Stimulated activated naive CD8-positive, alpha-beta T cell treated with anti-CD3 and anti-CD28 coated beads, Interleukin-15, amount 100 ng/mL, for 72 hours (primary cell): ENCODE measurements at regions not wholly inside any gene's neighbourhood (a gene's known extent, or its start where the extent isn't known, plus 50 kb on each side); places are given as distances from the start of the nearest gene placed in this dataset.
A peak's percentile ranks its signal among the peaks of the same experiment; 100 is the strongest.

Experiments used
- ATAC-seq: fragments of 150-1000 bp; cut with Tn5 transposase; 2 replicates; pipeline ENCODE4 v1.10.0; 2021; ENCODE audit warnings: mild to moderate bottlenecking, moderate library complexity
- DNase-seq, 2 donors: peaks; one replicate each; pipeline ENCODE4 v3.0.0; 2021 to 2022
- H3K27ac Mint-ChIP-seq, 2 donors: one replicate each; pipeline ENCODE4 v1.8.0; 2022; ENCODE audit warnings: mild to moderate bottlenecking in 2 of 2, mixed read lengths in 2 of 2, moderate library complexity in 2 of 2
- H3K27me3 Mint-ChIP-seq: one replicate; pipeline ENCODE4 v1.8.0; 2022; ENCODE audit warnings: mixed read lengths
- H3K4me1 Mint-ChIP-seq: one replicate; pipeline ENCODE4 v1.8.0; 2022; ENCODE audit warnings: mild to moderate bottlenecking, mixed read lengths
- H3K4me3 Mint-ChIP-seq, 2 donors: one replicate each; pipeline ENCODE4 v1.8.0; 2022; ENCODE audit warnings: mild to moderate bottlenecking in 2 of 2, mixed read lengths in 2 of 2, moderate library complexity in 1 of 2
- H3K9me3 Mint-ChIP-seq, 2 donors: one replicate each; pipeline ENCODE4 v1.8.0; 2022; ENCODE audit warnings: mixed read lengths in 2 of 2

DNA sequence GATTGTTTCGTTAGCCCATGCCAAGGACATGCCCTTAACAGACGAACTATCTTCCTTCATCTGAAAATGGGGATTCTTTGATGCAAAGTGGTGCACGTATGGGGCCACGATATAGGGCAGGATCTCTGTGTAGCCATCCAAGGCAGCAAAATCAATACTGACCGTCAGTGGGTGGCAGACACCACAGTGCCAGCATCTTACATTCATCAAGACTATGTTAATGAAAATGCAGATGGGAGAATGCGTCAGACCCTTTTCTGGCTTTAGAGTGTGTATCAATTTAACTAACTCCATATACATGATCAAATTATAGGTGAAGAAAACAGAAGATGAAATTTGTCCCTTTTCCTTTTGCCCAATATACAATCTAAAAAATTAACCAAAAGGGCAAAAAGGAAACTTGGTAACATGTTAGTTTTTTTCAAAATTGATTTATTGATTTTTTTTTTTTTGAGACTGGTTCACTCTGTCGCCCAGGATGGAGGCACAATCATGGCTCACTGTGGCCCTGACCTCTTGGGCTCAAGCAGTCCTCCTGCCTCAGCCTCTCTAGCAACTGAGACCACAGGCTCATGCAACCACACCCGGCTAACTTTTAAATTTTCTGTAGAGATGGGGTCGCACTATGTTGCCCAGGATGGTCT is 169.2 kb upstream of the SPRY4 start:
- H3K9me3 Mint-ChIP-seq = no peaks in the 10 kb centered on the region
- H3K4me3 Mint-ChIP-seq = no peak overlapping the region
- no peak for ATAC-seq
- H3K4me1 Mint-ChIP-seq = no peaks in the 10 kb centered on the region
- no peak for DNase-seq
- H3K27me3 Mint-ChIP-seq = no peaks in the 10 kb centered on the region
- H3K27ac Mint-ChIP-seq = no peak overlapping the region

DNA sequence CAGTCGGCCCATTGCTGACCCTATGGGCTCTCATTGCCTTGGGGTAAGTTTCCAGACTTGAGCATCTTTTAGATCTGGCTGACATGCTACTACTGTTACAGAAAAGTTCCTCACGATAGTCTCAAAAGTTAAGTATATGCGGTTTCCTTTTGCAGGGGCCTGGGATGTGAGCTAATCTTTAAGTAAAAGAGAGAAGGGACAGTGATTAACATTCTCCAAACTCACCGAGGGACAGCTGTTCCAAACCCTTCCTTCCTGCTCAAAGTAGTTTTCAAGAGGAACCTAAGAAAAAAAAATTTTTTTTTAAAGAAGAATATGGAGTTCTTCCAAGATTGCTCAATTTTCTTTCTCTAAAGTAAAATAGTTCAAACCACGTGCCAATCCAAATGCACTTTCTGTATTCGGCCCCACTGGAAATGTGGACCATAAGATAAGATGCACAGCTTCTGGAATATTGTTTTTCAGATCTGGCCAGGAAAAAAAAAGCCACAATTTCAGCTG is 168.0 kb upstream of the SPRY4 start:
- DNase-seq (no peak), ATAC-seq (no peak)
- Mint-ChIP-seq H3K4me3 (no peak overlapping the region), H3K4me1 (no peaks in the 10 kb centered on the region), H3K27me3 (no peaks in the 10 kb centered on the region), H3K27ac (no peak overlapping the region), H3K9me3 (no peaks in the 10 kb centered on the region)

DNA sequence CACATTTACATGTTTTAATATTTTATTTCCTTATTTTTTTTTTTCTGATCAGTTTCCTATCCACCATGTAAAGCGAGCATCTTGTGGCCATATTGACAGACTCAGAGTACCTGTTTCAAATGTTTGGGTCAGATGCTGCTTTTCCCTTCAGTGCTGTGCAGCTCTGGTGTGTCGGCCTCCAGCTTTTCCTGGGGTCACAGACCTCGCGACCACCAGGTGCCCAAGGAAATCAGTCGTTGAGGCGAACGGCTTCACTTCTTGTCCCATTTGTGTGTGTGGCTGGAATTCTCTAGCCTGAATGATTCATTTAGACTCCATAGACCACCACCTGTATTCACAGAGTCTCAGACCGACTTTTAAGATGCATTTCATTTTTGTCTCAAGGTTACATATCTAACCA is 166.9 kb upstream of the SPRY4 start:
- DNase-seq (no peak), ATAC-seq (no peak)
- no peaks in the 10 kb centered on the region for H3K4me1 Mint-ChIP-seq
- peak overlapping the region in 1 of 2 donors; percentile 4 for H3K27ac Mint-ChIP-seq
- H3K9me3 Mint-ChIP-seq = peaks cover under 1 to 1% of the 10 kb centered on the region in 2 donors
- no peak overlapping the region for H3K4me3 Mint-ChIP-seq
- peaks cover under 1% of the 10 kb centered on the region for H3K27me3 Mint-ChIP-seq

DNA sequence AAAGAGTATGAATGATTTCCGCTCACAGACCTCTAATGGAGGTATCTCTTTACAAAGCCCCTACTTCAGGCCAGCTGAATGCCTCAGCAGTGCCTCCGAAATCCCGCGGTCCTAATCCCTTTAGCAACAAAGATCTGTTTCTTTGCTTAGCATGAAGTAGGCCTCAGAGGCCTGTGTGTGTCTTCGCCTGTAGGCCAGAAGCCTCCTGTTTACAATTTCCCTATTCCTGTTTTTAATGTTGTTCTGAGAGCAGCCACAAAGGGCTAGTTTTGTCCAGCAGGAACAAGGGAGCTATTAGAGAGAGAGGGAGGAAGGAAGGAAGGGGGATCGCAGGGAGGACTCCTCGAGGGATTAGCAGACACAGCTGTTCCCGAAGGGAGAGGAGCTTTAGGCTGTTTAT is 166.4 kb upstream of the SPRY4 start:
- H3K9me3 Mint-ChIP-seq = peaks cover 5 to 6% of the 10 kb centered on the region in 2 donors
- DNase-seq = no peak
- no peak for ATAC-seq
- no peak overlapping the region for H3K27ac Mint-ChIP-seq
- no peaks in the 10 kb centered on the region for H3K4me1 Mint-ChIP-seq
- no peak overlapping the region for H3K4me3 Mint-ChIP-seq
- peaks cover 5% of the 10 kb centered on the region for H3K27me3 Mint-ChIP-seq

DNA sequence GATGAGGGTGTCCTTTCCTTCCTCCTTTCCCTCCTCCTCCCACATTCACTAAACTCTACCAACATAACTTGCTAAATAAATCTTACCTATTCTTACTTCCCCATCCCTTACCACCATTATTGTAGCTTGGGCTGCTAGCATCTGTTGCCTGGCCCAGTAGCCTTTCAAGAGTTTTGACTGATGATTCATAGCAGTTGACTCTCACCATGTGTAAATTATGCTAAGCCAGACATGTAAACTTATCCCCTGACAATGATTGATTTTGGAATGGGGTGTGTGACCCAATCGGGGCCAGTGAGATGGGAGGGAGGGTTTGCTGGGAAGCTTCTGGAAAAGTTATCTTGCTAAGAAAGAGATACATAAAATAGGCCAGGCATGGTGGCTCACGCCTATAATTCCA is 161.8 kb upstream of the SPRY4 start:
- DNase-seq = no peak
- no peak for ATAC-seq
- H3K27ac Mint-ChIP-seq = no peak overlapping the region
- H3K4me1 Mint-ChIP-seq = no peaks in the 10 kb centered on the region
- peaks cover 19% of the 10 kb centered on the region for H3K27me3 Mint-ChIP-seq
- no peak overlapping the region for H3K4me3 Mint-ChIP-seq
- H3K9me3 Mint-ChIP-seq = peaks cover 11 to 15% of the 10 kb centered on the region in 2 donors

- H3K4me3 Mint-ChIP-seq = no peak overlapping the region
- peaks cover 19% of the 10 kb centered on the region for H3K27me3 Mint-ChIP-seq
- peaks cover 11 to 15% of the 10 kb centered on the region in 2 donors for H3K9me3 Mint-ChIP-seq
- H3K27ac Mint-ChIP-seq = no peak overlapping the region
- ATAC-seq (no peak), DNase-seq (no peak)
- no peaks in the 10 kb centered on the region for H3K4me1 Mint-ChIP-seq
Observed at GRCh38 chr5:142486020-142486419, 161.2 kb upstream of the SPRY4 start.

- peaks cover 13 to 19% of the 10 kb centered on the region in 2 donors for H3K9me3 Mint-ChIP-seq
- peaks cover 22% of the 10 kb centered on the region for H3K27me3 Mint-ChIP-seq
- ATAC-seq (no peak), DNase-seq (no peak)
- H3K4me3 Mint-ChIP-seq = no peak overlapping the region
- H3K4me1 Mint-ChIP-seq = no peaks in the 10 kb centered on the region
- no peak overlapping the region for H3K27ac Mint-ChIP-seq
Observed at GRCh38 chr5:142484821-142485387, 160.1 kb upstream of the SPRY4 start.

- Mint-ChIP-seq H3K27ac (no peak overlapping the region), H3K27me3 (peaks cover 33% of the 10 kb centered on the region), H3K9me3 (peaks cover 26 to 33% of the 10 kb centered on the region in 2 donors), H3K4me3 (no peak overlapping the region), H3K4me1 (no peaks in the 10 kb centered on the region)
- ATAC-seq (no peak), DNase-seq (no peak)
Observed at GRCh38 chr5:142482207-142482606, 157.4 kb upstream of the SPRY4 start.

- no peak overlapping the region for H3K4me3 Mint-ChIP-seq
- DNase-seq (no peak), ATAC-seq (no peak)
- no peak overlapping the region for H3K27ac Mint-ChIP-seq
- peaks cover 29% of the 10 kb centered on the region for H3K27me3 Mint-ChIP-seq
- H3K4me1 Mint-ChIP-seq = no peaks in the 10 kb centered on the region
- H3K9me3 Mint-ChIP-seq = peaks cover 23 to 29% of the 10 kb centered on the region in 2 donors
Observed at GRCh38 chr5:142481410-142481809, 156.6 kb upstream of the SPRY4 start.

DNA sequence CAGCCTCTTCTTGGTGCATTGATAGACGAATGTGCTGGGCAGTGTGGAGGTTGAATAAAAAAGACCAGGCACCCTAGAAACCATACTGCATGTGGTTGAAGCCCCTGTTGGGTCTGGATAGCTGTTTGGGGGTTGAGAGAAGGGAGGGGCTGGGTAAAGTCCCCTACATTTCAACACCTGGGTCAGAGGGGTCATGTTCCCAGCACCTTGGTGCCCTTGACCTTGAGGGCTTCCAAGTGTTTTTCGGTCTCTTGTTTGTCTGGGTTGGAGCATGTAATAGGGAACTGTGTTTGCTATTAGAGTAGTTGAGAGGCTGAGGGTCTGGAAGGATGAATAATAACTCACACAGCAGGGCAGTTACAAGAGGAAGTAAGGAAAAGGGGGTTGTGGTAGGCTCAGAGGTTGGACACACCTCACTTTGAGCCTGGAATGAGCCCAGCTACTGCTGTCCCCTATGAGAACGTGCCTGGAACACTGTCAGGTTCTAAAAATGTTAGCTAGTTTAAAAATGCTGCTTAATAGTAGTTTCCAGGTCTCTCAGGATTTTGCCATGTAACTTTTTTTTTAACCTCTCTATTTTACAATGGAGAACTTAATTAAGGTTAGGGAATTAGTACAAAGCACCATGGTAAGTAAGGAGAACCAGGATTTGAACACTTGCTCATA is 155.2 kb upstream of the SPRY4 start:
- Mint-ChIP-seq H3K9me3 (peaks cover 16 to 18% of the 10 kb centered on the region in 2 donors), H3K27me3 (peaks cover 15% of the 10 kb centered on the region), H3K27ac (peak overlapping the region in 1 of 2 donors; percentile 7), H3K4me1 (no peaks in the 10 kb centered on the region), H3K4me3 (no peak overlapping the region)
- DNase-seq = no peak
- ATAC-seq = no peak

DNA sequence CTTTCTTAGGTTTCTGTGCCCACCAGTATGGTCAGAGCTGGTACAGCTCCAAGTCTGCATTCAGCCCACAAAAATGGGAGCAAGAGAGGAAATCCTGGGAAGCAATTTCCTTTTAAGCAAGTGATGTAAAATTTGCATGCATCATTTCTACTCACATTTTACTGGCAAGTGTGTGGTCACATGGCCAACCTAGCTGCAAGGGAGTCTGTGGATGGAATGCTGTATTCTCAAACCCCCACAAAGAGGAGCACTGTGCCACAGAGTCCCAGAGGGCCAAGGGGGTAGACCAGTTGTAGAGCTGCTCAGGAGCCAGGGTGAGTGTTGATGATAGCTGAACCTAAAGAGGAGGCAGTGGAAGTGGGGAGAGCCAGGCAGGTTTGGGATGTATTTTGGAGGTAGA is 154.3 kb upstream of the SPRY4 start:
- ATAC-seq = no peak
- H3K27ac Mint-ChIP-seq = no peak overlapping the region
- no peaks in the 10 kb centered on the region for H3K4me1 Mint-ChIP-seq
- H3K27me3 Mint-ChIP-seq = peaks cover 13% of the 10 kb centered on the region
- peaks cover 16 to 18% of the 10 kb centered on the region in 2 donors for H3K9me3 Mint-ChIP-seq
- no peak overlapping the region for H3K4me3 Mint-ChIP-seq
- DNase-seq = no peak

DNA sequence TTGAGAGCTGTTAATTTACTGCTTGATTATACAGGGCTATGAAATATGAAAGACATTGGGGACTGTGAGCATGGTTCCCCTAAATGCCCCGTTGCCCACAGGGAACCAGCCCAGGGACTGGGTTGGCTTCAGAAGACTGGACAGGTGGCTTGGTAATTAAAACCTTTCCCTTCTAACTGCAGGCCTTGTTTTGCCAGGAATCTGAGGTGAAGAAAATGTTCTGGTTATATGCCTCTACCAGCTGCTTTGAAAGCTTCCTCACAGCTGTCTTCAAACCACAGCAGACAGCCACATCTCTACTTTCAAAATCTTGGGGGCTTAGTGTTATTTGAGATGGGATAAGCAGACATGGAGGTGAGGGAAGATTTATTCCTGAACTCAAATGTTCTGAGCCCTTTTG is 153.3 kb upstream of the SPRY4 start:
- Mint-ChIP-seq H3K4me1 (peaks cover 5% of the 10 kb centered on the region), H3K4me3 (no peak overlapping the region), H3K27me3 (peaks cover 13% of the 10 kb centered on the region), H3K9me3 (peaks cover 16 to 18% of the 10 kb centered on the region in 2 donors), H3K27ac (no peak overlapping the region)
- DNase-seq = no peak
- no peak for ATAC-seq

GRCh38 chr5:142475102-142475513 is 150.3 kb upstream of the SPRY4 start:
- peaks cover 15 to 16% of the 10 kb centered on the region in 2 donors for H3K9me3 Mint-ChIP-seq
- H3K4me1 Mint-ChIP-seq = peaks cover 16% of the 10 kb centered on the region
- no peak overlapping the region for H3K27ac Mint-ChIP-seq
- DNase-seq (no peak), ATAC-seq (no peak)
- H3K4me3 Mint-ChIP-seq = no peak overlapping the region
- H3K27me3 Mint-ChIP-seq = peaks cover 12% of the 10 kb centered on the region

DNA sequence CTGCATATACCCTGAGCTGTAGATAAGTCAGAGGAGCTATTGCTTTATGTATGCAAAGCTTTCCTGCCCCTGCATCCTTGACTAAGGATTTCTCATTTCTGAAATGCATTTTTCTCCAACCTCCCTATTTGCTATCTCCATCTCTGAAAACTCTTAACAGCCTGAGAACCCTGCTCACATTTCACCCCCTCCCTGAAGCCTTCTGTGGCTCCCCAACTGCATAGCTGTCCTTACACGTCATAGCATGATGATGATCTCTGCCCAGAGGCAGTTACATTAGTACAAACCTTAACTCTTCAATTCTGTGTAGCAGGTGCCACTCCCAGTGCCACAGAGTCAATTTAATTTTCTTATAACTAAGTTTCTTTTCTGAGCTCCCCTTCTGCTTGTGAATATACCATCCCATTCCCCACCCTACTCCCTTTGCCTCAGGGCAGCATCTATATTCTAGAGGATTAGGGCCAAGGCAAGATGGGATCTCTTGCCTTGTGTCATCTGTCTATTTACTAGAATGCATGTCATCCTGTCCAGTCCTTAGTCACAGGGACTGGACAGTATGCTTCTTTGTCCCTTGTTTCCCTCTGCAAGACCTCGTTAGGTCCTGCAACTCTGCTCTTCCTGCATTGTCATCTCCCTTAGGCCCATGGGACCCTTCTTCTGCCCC is 149.7 kb upstream of the SPRY4 start:
- peaks cover 7% of the 10 kb centered on the region for H3K27me3 Mint-ChIP-seq
- ATAC-seq (no peak), DNase-seq (no peak)
- H3K4me3 Mint-ChIP-seq = no peak overlapping the region
- H3K4me1 Mint-ChIP-seq = peaks cover 16% of the 10 kb centered on the region
- H3K27ac Mint-ChIP-seq = peak overlapping the region in 1 of 2 donors; percentile 28
- peaks cover 11% of the 10 kb centered on the region in 2 donors for H3K9me3 Mint-ChIP-seq

- Mint-ChIP-seq H3K4me1 (peaks cover 16% of the 10 kb centered on the region), H3K27me3 (no peaks in the 10 kb centered on the region), H3K27ac (peak overlapping the region; percentile 76 to 91), H3K9me3 (no peaks in the 10 kb centered on the region), H3K4me3 (no peak overlapping the region)
- DNase-seq (no peak), ATAC-seq (no peak)
Observed at GRCh38 chr5:142473038-142473437, 148.2 kb upstream of the SPRY4 start.
